GM19455 (cell line): ENCODE measurements at regions not wholly inside any gene's neighbourhood (a gene's known extent, or its start where the extent isn't known, plus 50 kb on each side); places are given as distances from the start of the nearest gene placed in this dataset.
"Not testable (repeated sequence)": the region's sequence is repeated elsewhere in the genome, so short reads cannot be mapped to it uniquely, and the experiment has no call there.

ENCODE experiments used
- ATAC-seq: cut with Tn5 transposase; IDR thresholded peaks from one replicate; pipeline ENCODE4 v1.9.1; 2021; ENCODE audit not compliant: unreplicated experiment

DNA sequence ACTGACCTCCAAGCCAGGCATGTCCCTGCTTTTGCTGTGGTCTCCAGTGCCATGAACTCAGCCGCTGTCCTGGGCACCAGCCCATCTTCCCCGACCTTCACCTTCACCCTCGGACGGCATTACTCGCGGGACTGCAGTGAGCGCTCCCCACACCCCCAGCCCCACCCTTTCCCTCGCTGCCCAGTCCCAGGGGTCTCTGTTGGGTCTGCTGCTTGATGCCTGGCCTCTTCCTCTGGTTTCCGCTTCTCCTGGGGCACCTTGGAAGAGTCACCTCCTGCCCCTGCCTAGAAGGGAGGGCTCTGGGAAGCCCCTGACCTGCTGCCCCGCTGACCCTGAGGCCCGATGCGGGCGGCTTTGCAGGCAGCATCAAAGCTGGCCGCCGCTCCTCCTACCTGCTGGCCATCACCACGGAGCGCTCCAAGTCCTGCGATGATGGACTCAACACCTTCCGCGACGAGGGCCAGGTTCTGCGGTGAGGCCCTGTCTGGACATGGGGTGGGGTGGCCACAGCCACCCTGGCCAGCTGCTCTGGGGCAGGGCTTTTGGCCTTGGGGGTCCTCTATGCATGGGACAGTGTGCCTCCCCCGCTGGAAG lies 102.3 kb downstream of the ZNF267 start:
- ATAC-seq = not testable (repeated sequence)

- ATAC-seq = not testable (repeated sequence)
These were observed 104.9 kb downstream of the ZNF267 start for GRCh38 chr16:31978463-31978862.

DNA sequence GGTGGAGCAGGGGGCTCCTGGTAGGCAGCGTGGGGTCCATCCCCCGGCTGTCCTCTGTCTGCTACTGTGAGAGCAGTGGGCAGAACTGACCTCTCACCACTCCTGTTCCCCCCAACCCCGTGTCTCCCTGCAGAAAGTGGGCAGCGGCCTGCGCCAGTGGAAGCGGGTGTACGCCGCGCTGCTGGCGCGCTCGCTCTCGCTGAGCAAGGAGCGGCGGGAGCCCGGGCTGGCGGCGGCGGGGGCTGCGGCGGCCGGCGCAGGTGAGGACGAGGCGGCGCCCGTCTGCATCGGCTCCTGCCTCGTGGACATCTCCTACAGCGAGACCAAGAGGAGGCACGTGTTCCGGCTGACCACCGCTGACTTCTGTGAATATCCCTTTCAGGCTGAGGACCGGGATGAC lies 108.1 kb downstream of the ZNF267 start:
- not testable (repeated sequence) for ATAC-seq

DNA sequence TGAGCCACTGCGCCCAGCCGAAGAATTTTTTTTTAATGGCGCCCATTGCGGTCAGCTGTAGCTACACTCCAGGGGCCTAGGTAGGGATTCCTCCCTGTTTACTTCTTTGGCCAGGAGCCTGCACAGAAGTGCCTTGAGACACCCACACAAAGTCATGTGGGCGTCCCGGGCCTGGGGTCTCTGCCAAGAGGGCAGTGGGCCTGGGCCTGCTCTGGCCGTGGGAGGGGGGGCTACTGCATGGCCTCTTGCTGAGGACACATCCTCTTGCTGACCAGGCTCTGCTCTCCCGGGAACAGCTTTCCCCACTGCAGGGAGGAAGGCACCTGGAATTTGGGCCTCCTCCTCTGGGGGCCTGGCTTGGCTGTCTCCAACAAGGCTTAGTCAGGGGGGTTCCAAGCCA lies 109.4 kb downstream of the ZNF267 start:
- not testable (repeated sequence) for ATAC-seq

DNA sequence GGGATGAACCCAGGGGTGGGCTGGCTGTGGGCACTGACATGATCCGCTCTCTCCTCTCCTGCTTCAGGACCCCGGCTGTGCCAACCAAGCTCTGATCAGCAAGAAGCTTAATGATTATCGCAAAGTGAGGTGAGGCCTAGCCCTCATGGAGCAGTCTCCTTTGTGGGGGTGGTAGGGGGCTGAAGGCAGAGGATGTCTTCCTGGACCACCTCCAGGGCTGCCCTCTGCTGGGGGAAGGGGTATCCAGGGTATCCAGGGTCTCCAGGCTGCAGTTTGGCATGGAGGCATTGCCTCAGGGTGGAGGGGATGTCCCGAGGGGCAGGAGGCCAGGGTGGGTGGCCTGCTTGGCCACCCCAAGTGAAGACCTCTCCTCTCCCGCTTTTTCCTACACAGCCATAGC lies 110.1 kb downstream of the ZNF267 start:
- not testable (repeated sequence) for ATAC-seq

DNA sequence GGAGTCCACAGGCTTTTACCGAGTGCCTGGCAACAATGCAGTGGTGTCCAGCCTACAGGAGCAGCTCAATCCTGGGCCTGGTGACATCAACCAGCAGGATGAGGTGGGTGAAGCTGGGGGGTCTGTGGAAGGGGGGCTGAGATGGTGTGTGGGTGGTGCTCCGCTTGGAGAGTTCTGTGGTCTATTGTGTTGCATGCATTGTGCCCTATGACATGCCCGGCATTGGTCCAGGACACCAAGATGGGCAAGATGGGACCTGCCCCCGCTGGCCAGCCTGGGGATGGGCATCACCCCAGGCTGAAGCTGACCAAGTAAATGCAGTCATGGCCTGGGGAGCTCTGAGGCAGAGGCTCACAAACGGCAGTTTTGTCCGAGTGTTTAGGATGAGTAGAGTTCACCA lies 113.3 kb downstream of the ZNF267 start:
- ATAC-seq = not testable (repeated sequence)

DNA sequence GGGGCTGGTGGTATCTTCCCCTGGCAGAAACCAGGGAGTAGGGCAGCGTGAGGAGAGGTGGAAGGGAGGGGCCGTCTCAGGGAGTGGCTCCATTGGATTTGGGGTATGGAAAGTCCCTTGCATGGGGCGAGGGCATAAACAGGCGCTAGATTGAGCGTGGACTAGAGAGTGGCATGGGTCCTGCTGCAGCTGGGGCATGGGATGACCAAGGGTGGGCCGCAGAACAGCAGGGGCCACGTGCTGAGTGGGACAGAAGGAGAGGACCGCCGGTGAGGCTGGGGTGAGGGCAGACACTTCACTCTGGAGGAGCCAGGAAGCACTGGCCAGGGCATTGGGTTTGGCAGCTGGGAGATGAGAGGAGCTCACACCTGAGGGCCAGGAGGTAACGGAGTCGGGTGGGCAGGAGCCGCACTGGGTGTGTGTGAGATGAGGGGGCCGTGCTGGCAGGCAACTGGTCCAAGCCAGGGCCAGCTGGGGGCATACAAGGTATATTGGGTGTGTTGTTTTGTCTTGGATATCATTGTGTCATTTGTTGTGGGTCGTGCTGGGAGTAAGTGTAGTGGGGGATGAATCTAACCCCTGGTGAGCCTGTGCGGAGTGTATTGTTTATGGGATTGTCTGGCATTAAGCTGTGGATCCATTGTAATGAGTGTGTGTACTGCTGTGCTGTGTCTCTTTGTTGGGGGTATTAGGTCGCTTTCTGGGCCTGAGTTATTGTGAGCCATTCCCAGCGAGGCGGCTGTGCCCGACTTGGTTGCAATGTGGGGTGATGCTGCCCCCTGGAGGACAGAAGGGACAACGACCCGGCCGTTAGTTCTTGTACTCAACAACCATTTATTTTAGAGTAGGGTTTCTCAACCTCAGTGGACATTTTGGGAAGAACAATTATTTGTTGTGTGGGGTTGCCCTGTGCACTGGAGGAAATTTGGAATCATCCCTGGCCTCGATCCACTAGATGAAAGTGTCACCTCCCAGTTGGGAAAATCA lies 115.3 kb downstream of the ZNF267 start:
- peak; percentile 57 for ATAC-seq

- ATAC-seq = not testable (repeated sequence)
These were observed 116.7 kb downstream of the ZNF267 start for GRCh38 chr16:31990261-31990660.

- ATAC-seq = not testable (repeated sequence)
These were observed 117.4 kb downstream of the ZNF267 start for GRCh38 chr16:31990980-31991379.

DNA sequence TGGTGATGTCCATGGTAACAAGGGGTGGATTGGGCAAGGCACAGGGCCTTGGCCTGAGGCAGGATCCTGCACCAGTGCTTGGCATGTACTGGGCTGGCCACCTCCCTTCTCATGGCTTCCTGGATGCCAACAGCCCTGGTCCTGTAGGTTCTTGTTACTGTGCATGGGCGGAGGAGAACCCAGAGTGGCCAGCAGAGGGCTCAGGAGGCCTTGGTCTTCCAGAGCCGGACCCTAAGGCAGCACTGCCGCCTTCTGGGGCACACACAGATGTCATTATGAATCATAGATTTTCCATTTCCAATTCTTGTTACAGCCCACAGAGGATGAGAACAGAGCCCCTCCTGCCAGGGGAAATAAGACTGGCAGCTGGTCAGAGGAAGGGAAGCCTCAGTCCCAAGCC lies 122.7 kb downstream of the ZNF267 start:
- not testable (repeated sequence) for ATAC-seq

- ATAC-seq = not testable (repeated sequence)
These were observed 128.9 kb downstream of the ZNF267 start for GRCh38 chr16:32002496-32002895.

DNA sequence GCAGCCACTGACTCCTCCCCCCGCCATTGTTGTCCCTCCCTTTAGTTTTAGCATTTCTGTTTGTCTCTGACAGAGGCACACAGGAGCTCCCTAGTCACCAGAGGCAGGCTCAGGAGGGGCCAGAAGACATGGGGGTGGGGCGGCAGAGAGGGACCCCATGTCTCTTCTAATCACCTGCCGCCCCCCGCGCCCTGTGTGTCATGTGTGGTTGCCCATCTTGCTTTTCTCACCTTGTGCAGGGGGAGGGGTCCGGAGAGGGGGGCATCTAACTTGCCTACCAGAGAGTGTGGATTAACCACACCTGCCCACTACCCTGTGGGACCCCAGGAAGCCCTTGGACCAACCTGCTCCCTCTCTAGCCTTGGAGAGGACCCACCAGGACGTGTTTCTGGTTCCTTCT lies 130.2 kb downstream of the ZNF267 start:
- ATAC-seq = not testable (repeated sequence)

DNA sequence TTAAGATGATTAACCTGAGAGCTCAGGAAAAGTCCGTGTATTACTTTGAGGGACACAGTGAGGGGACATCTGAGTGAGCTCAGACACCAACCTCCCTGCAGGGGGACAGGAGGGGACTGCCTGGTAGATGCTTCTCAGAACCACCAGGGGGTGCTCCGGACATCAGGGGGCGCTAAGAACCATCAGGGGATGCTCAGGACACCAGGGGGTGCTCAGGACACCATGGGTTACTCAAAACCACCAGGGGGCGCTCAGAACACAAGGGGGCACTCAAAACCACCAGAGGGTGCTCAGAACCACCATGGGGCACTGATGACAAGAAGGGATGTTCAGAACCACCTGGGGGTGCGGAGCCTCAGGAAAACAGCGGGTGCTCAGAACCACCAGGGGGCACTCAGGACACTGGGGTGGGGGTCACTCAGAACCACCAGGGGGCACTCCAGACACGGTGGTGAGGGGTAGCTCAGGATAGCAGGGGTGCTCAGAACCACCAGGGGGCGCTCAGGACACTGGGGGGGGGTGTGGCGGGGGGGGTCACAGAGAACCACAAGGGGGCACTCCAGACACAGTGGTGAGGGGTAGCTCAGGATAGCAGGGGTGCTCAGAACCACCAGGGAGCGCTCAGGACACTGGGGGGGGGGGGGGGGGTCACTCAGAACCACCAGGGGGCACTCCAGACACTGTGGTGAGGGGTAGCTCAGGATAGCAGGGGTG lies 165.3 kb downstream of the ZNF267 start:
- not testable (repeated sequence) for ATAC-seq

DNA sequence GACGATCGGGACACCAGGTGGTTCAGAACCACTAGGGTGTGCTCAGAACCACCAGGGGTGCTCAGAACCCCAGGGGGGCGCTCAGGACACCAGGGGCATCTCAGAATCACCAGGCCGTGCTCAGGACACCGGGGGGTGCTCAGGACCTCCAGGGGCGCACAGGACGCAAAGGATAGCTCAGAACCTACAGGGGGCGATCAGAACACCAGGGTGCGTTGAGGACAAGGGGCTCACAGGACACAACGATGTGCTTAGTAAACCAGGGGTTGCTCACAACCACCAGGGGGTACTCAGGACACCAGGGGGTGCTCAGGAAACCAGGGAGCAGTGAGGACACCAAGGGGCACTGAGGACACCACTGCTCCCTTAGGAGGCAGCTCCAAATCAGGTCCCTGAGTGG lies 166.3 kb downstream of the ZNF267 start:
- not testable (repeated sequence) for ATAC-seq

- ATAC-seq = not testable (repeated sequence)
These were observed 187.0 kb upstream of the TP53TG3D start for GRCh38 chr16:32066016-32066651.

GRCh38 chr16:32071586-32071985 lies 181.5 kb upstream of the TP53TG3D start:
- not testable (repeated sequence) for ATAC-seq

DNA sequence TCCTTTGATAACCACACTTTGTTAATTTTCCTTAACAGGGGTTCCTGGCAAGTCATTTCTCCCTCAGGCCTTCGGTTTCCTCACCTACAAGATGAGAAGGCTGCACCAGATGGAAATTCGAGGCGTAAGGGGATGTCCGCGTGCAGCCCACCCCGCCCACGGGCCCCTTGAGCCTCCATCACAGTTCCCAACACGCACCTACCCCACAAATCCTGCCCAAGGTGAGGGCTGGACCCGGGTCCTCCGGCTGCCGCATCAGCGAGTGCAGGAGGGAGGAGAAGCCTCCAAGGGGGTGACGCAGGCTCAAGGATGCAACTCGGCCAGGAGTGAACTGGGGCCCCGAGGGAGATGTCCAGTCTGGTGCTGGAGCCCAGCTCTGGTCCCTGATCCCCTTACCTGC lies 169.2 kb upstream of the TP53TG3D start:
- ATAC-seq = not testable (repeated sequence)

DNA sequence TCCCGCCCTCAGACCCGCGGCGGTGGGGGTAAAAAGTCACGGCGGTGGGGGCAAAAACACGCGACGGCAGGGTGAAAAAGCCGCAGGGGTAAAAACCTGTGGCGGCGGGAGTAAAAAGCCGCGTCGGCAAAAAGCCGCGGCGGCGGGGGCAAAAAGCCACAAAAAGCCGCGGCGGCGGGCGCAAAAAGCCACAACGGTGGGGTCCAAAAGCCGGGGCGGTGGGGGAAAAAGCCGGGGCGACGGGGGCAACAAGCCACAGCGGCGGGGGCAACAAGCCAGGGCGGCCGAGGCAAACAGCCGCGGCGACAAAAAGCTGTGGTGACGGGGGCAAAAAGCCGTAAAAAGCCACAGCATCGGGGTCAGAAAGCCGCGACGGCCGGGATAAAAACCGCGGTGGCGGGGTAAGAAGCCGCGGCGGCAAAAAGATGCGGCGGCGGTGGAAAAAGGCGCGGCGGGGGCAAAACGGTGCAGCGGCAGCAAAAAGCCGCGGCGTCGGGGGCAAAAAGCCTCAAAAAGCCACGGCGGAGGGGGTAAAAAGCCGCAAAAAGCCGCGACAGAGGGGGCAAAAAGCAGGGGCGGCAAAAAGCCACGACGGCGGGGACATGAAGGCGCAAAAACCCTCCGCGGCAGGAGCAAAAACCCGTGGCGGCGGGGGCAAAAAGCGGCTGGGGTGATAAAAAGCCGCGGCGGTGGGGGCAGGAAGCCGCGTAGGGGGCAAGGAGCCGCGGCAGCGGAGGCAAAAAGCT lies 168.3 kb upstream of the TP53TG3D start:
- ATAC-seq = not testable (repeated sequence)

GRCh38 chr16:32085438-32086141 lies 167.5 kb upstream of the TP53TG3D start:
- ATAC-seq = not testable (repeated sequence)

- not testable (repeated sequence) for ATAC-seq
These were observed 137.5 kb upstream of the TP53TG3D start for GRCh38 chr16:32115562-32115961.
